Mucosa of gallbladder (tissue), 1 donor: ENCODE measurements at regions not wholly inside any gene's neighbourhood (a gene's known extent, or its start where the extent isn't known, plus 50 kb on each side); places are given as distances from the start of the nearest gene placed in this dataset.
"Not testable (repeated sequence)": the region's sequence is repeated elsewhere in the genome, so short reads cannot be mapped to it uniquely, and the experiment has no call there.

Experiments used
- DNase-seq: peaks from one replicate; pipeline ENCODE4 v3.0.0-alpha.2; 2020; ENCODE audit warnings: low spot score
- donor health status: DM: no; HTN: no; CAD: no.

GRCh38 chr5:157947156-157947555 is 88.2 kb upstream of the CLINT1 start:
- no peak for DNase-seq

GRCh38 chr5:157945822-157946221 is 86.9 kb upstream of the CLINT1 start:
- not testable (repeated sequence) for DNase-seq

GRCh38 chr5:157944938-157945337 is 86.0 kb upstream of the CLINT1 start:
- no peak for DNase-seq

- no peak for DNase-seq
Measured at GRCh38 chr5:157944077-157944633, 85.2 kb upstream of the CLINT1 start.

GRCh38 chr5:157942595-157942994 is 83.7 kb upstream of the CLINT1 start:
- DNase-seq: no peak

- no peak for DNase-seq
Measured at GRCh38 chr5:157941616-157942015, 82.7 kb upstream of the CLINT1 start.

GRCh38 chr5:157938101-157938500 is 79.2 kb upstream of the CLINT1 start:
- DNase-seq: not testable (repeated sequence)

- DNase-seq: not testable (repeated sequence)
Measured at GRCh38 chr5:157936776-157937501, 78.0 kb upstream of the CLINT1 start.

- DNase-seq: no peak
Measured at GRCh38 chr5:157934600-157934999, 75.7 kb upstream of the CLINT1 start.

GRCh38 chr5:157933005-157933404 is 74.1 kb upstream of the CLINT1 start:
- no peak for DNase-seq

GRCh38 chr5:157930710-157931109 is 71.8 kb upstream of the CLINT1 start:
- DNase-seq: peak; percentile 82

- no peak for DNase-seq
Measured at GRCh38 chr5:157926977-157927376, 68.0 kb upstream of the CLINT1 start.

GRCh38 chr5:157925786-157926671 is 67.1 kb upstream of the CLINT1 start:
- peak; percentile 45 for DNase-seq

GRCh38 chr5:157924931-157925729 is 66.2 kb upstream of the CLINT1 start:
- DNase-seq: peak; percentile 27

- no peak for DNase-seq
Measured at GRCh38 chr5:157924490-157924889, 65.5 kb upstream of the CLINT1 start.

- DNase-seq: no peak
Measured at GRCh38 chr5:157923765-157924164, 64.8 kb upstream of the CLINT1 start.

- DNase-seq: no peak
Measured at GRCh38 chr5:157922026-157922425, 63.1 kb upstream of the CLINT1 start.

GRCh38 chr5:157920828-157921170 is 61.9 kb upstream of the CLINT1 start:
- DNase-seq: no peak

- DNase-seq: peak; percentile 45
Measured at GRCh38 chr5:157918811-157919742, 60.1 kb upstream of the CLINT1 start.

- DNase-seq: peak; percentile 52
Measured at GRCh38 chr5:157917899-157918809, 59.2 kb upstream of the CLINT1 start.
